SK-N-MC (cell line): ENCODE measurements at regions not wholly inside any gene's neighbourhood (a gene's known extent, or its start where the extent isn't known, plus 50 kb on each side); places are given as distances from the start of the nearest gene placed in this dataset.

Experiments used
- EZH2 ChIP-seq: fragments of 200-600 bp; sonication (generic); IDR thresholded peaks from one replicate; pipeline ENCODE4 v1.6.1; 2017; ENCODE audit warnings: antibody characterized with exemption
- POLR2AphosphoS5 ChIP-seq: IDR thresholded peaks from 2 replicates; pipeline ENCODE4 v1.6.1; 2012; ENCODE audit warnings: mild to moderate bottlenecking, low read depth, low read length, borderline replicate concordance

- TF ChIP-seq POLR2AphosphoS5 (no peak), EZH2 (no peak)
Observed at GRCh38 chr7:125430013-125430412, 500.4 kb upstream of the POT1 start.
